GM21825 (cell line): ENCODE measurements at regions not wholly inside any gene's neighbourhood (a gene's known extent, or its start where the extent isn't known, plus 50 kb on each side); places are given as distances from the start of the nearest gene placed in this dataset.

Source experiments
- ATAC-seq: cut with Tn5 transposase; IDR thresholded peaks from one replicate; pipeline ENCODE4 v1.9.1; 2021; ENCODE audit warnings: mild to moderate bottlenecking, moderate library complexity; ENCODE audit not compliant: unreplicated experiment

- ATAC-seq: no peak
Measured at GRCh38 chr3:5787861-5788488, 600.5 kb downstream of the EDEM1 start.

GRCh38 chr3:5788496-5788895 is 601.0 kb downstream of the EDEM1 start:
- ATAC-seq: no peak

DNA sequence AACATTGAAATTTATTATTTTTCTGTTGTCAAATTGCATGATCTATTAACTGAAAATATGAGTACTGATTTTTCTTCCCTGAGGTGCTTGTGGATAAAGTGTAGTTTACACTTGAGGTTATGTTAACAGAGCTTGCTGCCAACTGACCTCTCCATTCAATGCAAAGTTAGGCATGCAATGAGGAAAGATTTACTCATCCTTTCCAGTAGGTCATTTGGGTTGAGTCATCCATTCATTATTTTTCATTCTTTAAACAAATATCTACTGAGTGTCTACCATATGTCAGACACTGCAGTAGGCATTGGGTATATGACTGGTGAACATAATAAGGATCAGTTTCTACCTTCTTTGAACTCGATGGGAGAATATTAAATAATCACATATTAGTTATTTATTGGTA is 604.1 kb downstream of the EDEM1 start:
- ATAC-seq: no peak

DNA sequence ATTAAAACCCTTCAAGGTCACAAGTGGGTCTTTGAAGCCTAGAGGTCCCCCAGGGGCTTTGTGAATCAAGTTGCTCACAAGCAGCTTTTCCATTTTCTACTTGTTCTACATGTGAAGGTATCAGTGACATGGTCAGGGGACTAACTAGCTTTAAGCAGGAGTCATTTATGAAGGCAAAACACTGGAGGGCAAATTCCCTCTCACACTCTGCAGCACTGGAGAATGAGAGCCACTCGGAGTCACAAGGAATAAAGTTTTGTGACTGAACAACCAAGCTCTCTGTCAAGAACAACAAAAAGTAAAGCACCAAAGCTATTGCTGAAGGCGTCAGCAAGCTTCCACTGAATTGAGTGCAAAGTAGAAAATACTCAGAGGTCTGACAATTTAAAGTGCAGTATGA is 609.0 kb downstream of the EDEM1 start:
- no peak for ATAC-seq

DNA sequence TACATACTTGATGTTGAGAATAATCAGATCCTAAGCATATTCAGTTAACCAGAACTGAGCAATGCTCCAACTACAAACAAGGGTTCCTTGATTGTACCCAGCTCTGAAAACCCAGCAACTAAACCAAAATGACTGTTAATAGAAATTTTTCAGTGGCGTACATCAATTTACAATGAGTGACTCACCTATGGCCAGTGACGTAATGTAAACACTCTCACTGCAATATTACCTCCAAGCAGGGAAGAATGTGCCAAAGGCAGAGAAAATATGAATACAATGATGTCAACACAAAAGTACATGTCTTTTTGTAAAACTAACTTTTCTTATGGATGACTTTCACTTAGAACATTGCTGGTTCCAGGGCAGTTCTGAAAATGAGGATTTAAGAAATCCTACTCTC is 611.3 kb downstream of the EDEM1 start:
- no peak for ATAC-seq

DNA sequence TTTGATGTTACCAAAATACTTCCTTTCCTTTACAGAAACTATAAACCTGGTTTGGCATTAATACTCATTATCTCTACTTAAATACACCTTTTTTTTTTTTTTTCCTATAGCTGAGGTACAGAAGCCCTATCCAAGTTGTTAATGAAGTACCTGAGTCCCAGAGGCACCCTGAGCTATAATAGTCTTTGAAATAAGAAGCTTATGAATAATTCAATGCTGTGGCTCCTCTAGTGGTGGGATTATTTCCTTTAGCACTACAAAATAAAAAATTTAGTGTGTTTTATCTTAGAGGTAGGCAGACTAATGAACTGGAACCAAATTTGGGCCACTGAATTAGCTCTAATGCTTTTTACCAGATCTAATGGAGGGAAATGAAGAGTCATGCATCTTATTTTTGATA is 611.9 kb downstream of the EDEM1 start:
- ATAC-seq: no peak

DNA sequence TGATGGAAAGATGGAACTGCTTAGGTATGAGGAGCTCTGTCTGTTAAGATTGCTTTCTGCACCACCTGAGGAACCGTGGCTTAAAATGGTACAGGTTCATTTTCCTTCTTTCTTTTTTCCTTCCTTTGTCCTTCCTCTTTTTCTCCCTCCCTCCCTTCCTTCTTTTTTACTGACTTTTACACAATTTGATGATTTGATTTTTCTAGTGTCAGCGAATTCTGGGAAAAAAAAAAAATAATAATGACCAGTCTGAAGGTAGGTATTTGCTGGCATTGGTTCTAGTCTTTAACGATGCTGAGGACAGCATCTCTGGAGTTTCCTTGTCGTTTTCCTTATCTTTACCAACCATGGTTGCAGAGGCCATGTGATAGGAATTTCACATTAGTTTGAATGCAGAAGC is 613.5 kb downstream of the EDEM1 start:
- no peak for ATAC-seq

GRCh38 chr3:5806192-5806591 is 618.7 kb downstream of the EDEM1 start:
- ATAC-seq: no peak

- ATAC-seq: no peak
Measured at GRCh38 chr3:5809586-5810246, 622.2 kb downstream of the EDEM1 start.

DNA sequence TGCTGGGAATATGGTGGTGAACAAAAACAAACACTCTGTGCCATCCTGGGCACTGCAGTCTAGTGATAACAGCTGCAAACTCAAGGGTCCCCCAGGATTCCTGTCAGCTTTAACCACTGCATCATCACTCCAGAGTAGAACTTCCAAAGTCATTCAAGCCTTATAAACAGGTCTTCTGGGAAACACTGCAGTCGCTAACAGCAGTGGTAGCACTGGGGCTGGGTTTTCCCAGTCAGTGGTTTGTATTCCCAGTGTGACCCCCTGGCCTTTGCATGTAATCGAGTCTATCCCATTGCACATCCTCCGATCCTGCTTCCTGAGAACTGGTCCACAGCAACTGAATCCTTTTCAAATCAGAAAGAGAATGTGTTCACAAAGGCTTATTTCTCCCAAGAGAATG is 623.5 kb downstream of the EDEM1 start:
- ATAC-seq: no peak

DNA sequence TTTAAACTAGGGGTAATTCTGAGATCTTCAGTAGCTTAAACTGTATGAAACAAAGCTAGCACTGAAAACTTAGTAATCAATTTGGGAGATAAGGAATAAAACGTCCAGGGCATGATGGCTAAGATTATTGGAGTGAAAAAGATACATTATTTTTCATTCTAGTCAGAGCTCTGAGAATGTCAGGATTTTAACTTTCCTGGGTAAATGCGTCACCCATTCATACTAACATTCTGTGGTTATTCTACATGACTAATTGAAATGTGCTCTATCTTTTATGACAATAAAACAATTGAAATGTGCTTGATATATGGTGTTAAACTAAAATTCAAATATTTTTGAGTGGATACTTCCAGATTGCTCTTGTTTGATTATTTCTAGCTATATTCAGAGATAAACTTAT is 626.0 kb downstream of the EDEM1 start:
- no peak for ATAC-seq

- ATAC-seq: no peak
Measured at GRCh38 chr3:5822843-5823242, 635.3 kb downstream of the EDEM1 start.

- no peak for ATAC-seq
Measured at GRCh38 chr3:5826467-5826866, 639.0 kb downstream of the EDEM1 start.

DNA sequence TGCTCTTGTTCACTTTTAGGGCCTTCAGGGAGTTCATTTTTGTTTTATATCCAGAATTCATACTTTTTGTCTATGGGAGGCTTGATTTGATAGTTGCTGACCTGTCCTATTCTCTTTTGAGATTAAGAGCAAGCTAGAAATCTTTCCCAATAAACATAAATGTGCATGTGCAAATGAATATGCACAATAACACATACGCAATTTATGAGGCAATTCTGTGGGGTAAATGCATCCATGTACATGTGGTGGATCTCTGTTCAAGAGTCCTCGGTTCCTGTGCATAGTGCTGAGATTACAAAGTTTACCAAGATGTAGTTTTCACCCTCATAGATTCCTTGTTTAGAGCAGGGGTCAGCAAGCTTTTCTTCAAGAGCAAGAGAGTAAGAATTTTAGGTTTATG is 640.7 kb downstream of the EDEM1 start:
- ATAC-seq: no peak

DNA sequence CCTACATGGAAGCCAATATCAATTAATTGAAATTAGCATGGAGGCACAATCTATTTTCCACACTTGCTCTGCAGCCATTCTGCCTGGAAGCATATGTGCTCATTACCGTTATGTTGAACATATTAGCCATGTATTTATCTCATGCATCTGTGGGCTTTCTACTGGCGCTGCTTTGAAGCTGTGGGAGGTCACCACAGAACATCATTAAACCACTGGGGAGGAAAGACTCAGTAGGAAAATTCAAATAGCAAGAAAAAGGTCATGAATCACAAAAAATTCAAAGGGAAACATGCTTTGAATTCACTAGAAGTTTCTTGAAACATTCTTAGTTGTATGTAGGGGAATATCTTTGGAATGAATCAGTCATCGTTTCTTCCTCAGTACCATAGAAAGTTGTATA is 652.5 kb downstream of the EDEM1 start:
- no peak for ATAC-seq

GRCh38 chr3:5841599-5841998 is 654.1 kb downstream of the EDEM1 start:
- ATAC-seq: no peak

DNA sequence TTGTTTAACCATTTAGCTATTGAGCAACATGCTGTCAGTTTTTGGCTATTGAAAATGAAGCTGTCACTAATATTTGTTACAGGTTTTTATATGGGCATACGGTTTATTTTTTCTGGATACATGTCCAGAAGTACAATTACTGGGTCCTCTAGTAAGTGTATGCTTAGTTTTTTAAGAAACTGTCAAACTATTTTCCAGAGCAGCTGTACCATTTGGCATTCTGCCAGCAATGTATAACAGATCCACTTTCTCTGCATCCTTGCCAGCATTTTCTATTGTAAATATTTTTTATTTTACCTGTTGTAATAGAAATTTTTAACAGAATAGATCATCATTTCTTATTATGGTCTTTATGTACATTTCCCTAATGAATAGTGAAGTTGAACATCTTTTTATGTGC is 658.8 kb downstream of the EDEM1 start:
- no peak for ATAC-seq

DNA sequence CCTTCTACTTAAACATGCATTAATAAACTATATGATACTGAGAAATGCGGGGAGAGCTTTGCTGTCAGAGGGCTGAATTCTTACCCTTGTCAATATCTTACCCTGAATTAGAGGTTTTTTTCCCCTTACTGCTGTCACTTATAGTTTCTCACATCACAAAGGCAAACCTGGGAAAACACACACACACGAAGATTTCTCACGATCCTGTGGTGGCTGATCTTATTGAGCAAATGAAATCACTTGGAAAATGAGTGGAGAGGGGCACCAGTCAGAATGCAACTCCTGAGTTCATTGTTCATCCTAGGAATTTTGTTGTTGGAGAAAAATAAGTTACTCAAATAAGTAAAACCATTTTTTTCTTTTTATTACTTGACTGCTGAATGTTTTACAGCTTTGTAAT is 673.6 kb downstream of the EDEM1 start:
- ATAC-seq: no peak

DNA sequence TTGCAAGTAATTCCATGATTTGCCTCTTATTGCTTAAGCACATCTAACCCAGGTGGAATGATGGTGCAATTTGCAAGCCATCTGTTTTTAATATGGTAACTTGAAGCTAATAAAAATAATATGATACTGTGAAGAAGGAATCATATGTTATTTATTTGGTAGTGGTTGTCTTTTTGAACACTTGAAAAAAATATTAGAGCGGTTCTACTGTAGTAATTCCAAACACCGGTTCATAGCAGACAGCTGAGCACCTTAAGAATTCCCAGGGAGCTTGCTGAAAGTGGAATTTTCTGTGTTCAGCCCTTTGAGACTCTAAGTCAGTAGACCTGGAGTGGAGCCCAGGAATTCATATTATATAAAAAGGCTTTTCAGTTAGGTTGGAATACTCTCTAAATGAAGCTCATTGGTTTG is 687.4 kb downstream of the EDEM1 start:
- ATAC-seq: no peak

- ATAC-seq: no peak
Measured at GRCh38 chr3:5888851-5889250, 701.3 kb downstream of the EDEM1 start.

GRCh38 chr3:5889374-5889773 is 701.9 kb downstream of the EDEM1 start:
- ATAC-seq: no peak

DNA sequence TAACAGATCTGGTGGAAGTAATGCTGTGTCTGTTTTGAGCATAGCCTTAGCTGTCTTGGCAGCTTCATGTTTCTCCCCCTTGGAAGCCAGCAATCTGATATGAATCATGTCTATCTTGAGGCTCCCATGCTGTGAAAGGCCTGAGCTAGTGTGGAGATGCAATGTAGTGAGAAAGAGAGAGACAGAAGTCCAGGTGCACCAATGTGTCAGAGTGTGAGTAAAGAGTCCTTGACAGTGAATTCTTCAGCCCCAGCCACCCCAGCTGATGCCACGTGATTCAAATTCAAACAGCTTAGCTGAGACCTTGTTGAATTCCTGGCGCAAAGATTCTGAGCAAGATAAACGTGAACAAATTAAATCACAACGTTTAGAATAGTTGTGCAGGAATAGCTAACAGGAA is 704.2 kb downstream of the EDEM1 start:
- ATAC-seq: no peak

- no peak for ATAC-seq
Measured at GRCh38 chr3:5898106-5898505, 710.6 kb downstream of the EDEM1 start.
